Activated T-cell treated with anti-CD3 and anti-CD28 coated beads, Interleukin-2, amount 50 U/mL, for 72 hours (primary cell): ENCODE measurements at regions not wholly inside any gene's neighbourhood (a gene's known extent, or its start where the extent isn't known, plus 50 kb on each side); places are given as distances from the start of the nearest gene placed in this dataset.

Experiments used
- ATAC-seq, 2 donors: fragments of 150-1000 bp; cut with Tn5 transposase; replicated peaks in 1 of 2; 2 replicates each; pipeline ENCODE4 v1.10.0; 2021; ENCODE audit warnings: moderate library complexity in 2 of 2, mild to moderate bottlenecking in 1 of 2
- DNase-seq, 2 donors: peaks; one replicate each; pipeline ENCODE4 v3.0.0; 2021 to 2022; ENCODE audit warnings: mixed read lengths in 1 of 2
- H3K27ac Mint-ChIP-seq: one replicate; pipeline ENCODE4 v1.8.0; 2022; ENCODE audit warnings: mild to moderate bottlenecking, moderate library complexity, mixed read lengths
- H3K27me3 Mint-ChIP-seq: one replicate; pipeline ENCODE4 v1.8.0; 2022; ENCODE audit warnings: low read depth, mixed read lengths
- H3K36me3 Mint-ChIP-seq, 2 donors: one replicate each; pipeline ENCODE4 v1.8.0; 2022; ENCODE audit warnings: mixed read lengths in 2 of 2, mild to moderate bottlenecking in 1 of 2; ENCODE audit not compliant: insufficient read depth in 2 of 2
- H3K4me1 Mint-ChIP-seq: one replicate; pipeline ENCODE4 v1.8.0; 2022; ENCODE audit warnings: low read depth, mixed read lengths
- H3K4me3 Mint-ChIP-seq, 2 donors: one replicate each; pipeline ENCODE4 v1.8.0; 2022; ENCODE audit warnings: mild to moderate bottlenecking in 2 of 2, mixed read lengths in 2 of 2, moderate library complexity in 2 of 2
- H3K9me3 Mint-ChIP-seq, 2 donors: one replicate each; pipeline ENCODE4 v1.8.0; 2022; ENCODE audit warnings: mixed read lengths in 2 of 2

DNA sequence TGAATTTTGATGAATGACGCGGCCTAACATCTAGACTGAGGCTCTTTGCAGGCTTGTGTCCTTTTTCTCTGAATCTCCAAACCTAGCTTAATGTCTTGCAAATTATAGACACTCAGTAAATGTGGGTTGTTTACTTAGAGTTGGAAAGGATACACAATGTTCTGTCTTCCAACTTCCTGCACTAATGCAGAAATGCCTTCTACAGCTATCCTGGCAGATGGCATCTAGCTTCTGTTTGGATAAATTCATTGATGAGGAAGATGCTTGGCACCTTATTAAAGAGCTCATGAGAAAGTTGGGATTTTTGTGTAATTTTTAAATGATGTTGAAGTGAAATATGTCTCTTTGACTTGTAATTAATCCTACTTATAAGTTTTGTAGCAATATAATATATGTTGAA, 1822.2 kb downstream of the MAT2B start:
- no peak for ATAC-seq
- no peak for DNase-seq
- no peaks in the 10 kb centered on the region for H3K4me1 Mint-ChIP-seq
- peaks cover 0 to 4% of the 10 kb centered on the region in 2 donors for H3K9me3 Mint-ChIP-seq
- H3K27me3 Mint-ChIP-seq: no peaks in the 10 kb centered on the region
- no peak overlapping the region for H3K4me3 Mint-ChIP-seq
- H3K27ac Mint-ChIP-seq: no peak overlapping the region
- H3K36me3 Mint-ChIP-seq: no peaks in the 10 kb centered on the region

DNA sequence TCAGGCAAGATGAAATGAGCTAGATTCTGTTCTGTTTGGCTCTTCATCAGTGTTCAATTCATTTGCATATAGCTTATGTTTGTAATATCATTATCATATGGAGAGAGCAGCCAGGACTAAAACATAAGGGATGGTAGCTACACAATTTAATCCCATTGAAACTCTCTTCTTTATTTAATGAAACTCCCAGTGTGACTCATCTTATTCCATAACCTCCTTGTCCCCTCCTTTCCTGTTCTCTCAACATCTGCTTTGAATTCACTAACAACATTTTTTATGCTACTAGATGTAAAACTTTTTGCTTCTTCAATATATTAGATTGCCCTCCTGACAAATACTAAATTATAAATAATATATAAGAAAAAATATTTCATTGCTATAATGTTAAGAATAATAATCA, 1823.4 kb downstream of the MAT2B start:
- no peaks in the 10 kb centered on the region for H3K4me1 Mint-ChIP-seq
- H3K9me3 Mint-ChIP-seq: peaks cover 0 to 7% of the 10 kb centered on the region in 2 donors
- ATAC-seq: no peak
- no peak overlapping the region for H3K4me3 Mint-ChIP-seq
- H3K27ac Mint-ChIP-seq: no peak overlapping the region
- H3K36me3 Mint-ChIP-seq: no peaks in the 10 kb centered on the region
- no peak for DNase-seq
- H3K27me3 Mint-ChIP-seq: no peaks in the 10 kb centered on the region

DNA sequence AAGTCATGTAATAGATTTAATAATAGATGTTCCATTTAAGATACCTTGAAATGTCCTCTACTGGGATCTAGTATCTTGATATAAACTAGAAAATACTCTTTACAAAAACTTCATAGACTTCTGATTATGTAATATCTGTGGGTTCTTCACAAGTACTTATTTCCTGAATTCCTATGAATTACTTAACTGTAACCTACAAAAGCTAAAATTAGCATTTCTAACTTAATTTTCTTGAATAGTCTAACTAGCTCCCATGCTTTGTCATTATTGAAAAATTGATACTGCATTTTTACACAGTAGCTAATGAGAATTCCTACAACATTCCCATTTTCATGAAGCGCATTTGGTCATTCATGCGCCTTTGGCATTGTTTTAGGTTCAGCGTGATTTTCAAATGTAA, 1828.2 kb downstream of the MAT2B start:
- H3K27me3 Mint-ChIP-seq: no peaks in the 10 kb centered on the region
- no peak overlapping the region for H3K27ac Mint-ChIP-seq
- no peak for ATAC-seq
- H3K9me3 Mint-ChIP-seq: peaks cover 0 to 5% of the 10 kb centered on the region in 2 donors
- H3K36me3 Mint-ChIP-seq: no peaks in the 10 kb centered on the region
- no peaks in the 10 kb centered on the region for H3K4me1 Mint-ChIP-seq
- H3K4me3 Mint-ChIP-seq: no peak overlapping the region
- DNase-seq: no peak

DNA sequence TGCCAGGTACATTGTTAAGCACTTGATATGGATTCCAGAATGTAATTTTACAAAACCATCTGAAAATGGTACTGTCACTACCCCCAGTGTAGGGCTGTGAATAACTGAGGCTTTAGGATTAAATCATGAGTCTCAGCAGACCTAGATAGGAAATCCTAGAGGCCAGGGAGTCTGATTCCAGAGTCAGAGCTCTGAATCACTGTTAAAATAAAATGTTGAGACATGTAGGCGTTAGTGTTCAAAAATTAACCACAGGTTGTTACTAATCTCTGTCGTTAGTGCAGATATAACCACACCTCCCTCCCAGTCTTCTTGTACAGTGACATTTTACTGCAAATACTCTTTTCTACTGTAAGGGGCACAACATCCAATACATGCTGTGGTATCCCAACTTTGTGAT, 1828.8 kb downstream of the MAT2B start:
- ATAC-seq (no peak), DNase-seq (no peak)
- H3K27me3 Mint-ChIP-seq: no peaks in the 10 kb centered on the region
- no peak overlapping the region for H3K27ac Mint-ChIP-seq
- H3K36me3 Mint-ChIP-seq: no peaks in the 10 kb centered on the region
- no peaks in the 10 kb centered on the region for H3K4me1 Mint-ChIP-seq
- H3K4me3 Mint-ChIP-seq: no peak overlapping the region
- peaks cover 0 to 5% of the 10 kb centered on the region in 2 donors for H3K9me3 Mint-ChIP-seq

DNA sequence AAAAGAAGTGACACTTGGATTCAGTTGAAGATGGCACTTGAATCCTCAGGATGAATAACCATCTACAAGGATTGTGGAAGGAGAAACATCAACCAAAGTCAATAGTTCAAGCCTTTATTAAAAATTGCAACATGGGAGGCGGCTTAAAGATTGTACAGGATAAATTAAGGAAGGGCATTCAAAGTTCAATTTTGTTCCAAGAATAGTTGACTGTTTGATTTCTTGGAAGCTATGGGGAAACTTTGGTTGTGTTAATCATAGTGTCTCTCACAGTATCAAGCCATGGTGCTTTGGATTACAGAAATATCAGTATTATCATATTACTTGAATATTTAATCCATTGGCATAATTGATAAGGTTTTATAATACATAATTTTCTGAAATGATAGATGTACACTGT, 1844.3 kb downstream of the MAT2B start:
- DNase-seq: no peak
- H3K9me3 Mint-ChIP-seq: peaks cover 4 to 11% of the 10 kb centered on the region in 2 donors
- H3K4me3 Mint-ChIP-seq: no peak overlapping the region
- H3K27me3 Mint-ChIP-seq: no peaks in the 10 kb centered on the region
- ATAC-seq: no peak
- H3K27ac Mint-ChIP-seq: no peak overlapping the region
- no peaks in the 10 kb centered on the region for H3K4me1 Mint-ChIP-seq
- no peaks in the 10 kb centered on the region for H3K36me3 Mint-ChIP-seq

DNA sequence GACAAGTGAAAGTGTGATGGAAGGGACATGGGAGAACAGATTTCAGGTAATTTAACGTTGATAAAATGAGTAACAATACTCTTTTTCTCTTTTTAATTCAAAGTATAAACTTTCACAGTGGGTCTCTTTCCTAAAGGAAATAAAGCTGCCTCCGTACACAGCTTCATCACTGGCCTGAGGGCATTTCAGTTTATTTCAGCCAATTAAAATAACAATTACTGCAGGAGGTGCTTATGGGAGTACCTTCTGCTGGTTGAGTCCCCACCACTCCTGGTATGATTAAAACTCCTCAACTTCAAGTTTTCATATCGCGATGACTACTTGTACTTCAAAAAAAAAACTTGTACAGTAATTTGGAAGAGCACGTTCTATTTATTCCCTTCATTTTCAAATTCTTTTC, 1845.9 kb downstream of the MAT2B start:
- Mint-ChIP-seq H3K9me3 (peaks cover 4 to 10% of the 10 kb centered on the region in 2 donors), H3K27ac (no peak overlapping the region), H3K4me3 (no peak overlapping the region), H3K27me3 (no peaks in the 10 kb centered on the region), H3K4me1 (no peaks in the 10 kb centered on the region), H3K36me3 (no peaks in the 10 kb centered on the region)
- ATAC-seq (no peak), DNase-seq (no peak)

DNA sequence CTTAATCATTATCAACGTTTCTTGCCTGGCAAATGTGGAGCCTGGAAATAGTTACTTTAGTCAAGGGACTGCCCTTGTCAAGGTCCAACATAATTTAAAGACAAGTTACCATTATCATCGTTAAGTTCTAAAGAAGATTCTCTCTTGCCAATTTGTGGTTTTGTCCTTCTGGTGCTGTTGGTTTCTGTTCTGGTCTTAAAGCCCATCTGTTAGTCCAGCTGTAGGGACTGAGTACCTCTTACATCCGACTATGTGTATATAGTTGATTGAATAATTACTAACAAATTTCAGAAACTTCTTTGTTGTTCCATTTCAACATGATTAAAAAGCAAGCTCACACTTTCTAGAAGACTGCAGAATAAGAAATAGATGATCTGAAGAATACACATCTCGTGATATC, 1854.9 kb downstream of the MAT2B start:
- Mint-ChIP-seq H3K4me3 (no peak overlapping the region), H3K36me3 (no peaks in the 10 kb centered on the region), H3K4me1 (no peaks in the 10 kb centered on the region), H3K9me3 (peaks cover 0 to 7% of the 10 kb centered on the region in 2 donors), H3K27ac (no peak overlapping the region), H3K27me3 (no peaks in the 10 kb centered on the region)
- ATAC-seq (no peak), DNase-seq (no peak)

DNA sequence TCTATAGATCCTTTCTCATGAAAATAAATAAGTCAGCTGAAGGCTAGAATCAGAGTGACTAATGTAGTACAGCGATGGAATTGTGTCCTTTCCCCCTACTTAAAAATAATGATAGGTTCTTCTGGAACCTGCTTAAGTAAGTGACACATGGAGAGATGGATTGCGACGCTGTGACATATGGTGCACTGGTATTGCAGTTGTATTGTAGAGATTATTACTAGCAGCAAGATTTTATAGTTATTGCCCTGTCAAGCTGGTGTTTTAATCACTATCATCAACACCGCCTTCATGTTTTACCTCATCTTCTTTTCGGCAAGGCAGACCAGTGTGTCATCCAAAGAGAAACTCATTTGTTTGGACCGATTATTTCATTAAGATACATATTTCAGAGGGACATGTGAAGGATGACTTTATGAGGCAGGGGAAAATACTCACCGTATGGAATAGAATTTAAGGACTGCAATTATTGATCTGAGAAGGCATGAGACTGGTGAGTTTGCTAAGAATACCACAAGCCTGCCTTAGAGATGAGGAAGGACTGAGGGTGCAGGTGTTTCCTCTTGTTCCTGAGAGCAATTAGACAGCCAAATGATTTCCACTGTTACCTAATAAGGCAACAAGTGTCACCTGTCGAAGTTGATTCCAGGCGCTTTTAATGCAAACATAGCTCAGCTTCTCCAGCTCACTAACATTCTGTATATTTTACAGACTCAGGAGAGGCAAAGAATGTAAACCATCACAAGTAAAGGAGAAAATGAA, 1855.5 kb downstream of the MAT2B start:
- H3K36me3 Mint-ChIP-seq: no peaks in the 10 kb centered on the region
- H3K27me3 Mint-ChIP-seq: no peaks in the 10 kb centered on the region
- ATAC-seq (no peak), DNase-seq (no peak)
- H3K9me3 Mint-ChIP-seq: peaks cover 0 to 9% of the 10 kb centered on the region in 2 donors
- H3K27ac Mint-ChIP-seq: no peak overlapping the region
- H3K4me1 Mint-ChIP-seq: no peaks in the 10 kb centered on the region
- H3K4me3 Mint-ChIP-seq: no peak overlapping the region

DNA sequence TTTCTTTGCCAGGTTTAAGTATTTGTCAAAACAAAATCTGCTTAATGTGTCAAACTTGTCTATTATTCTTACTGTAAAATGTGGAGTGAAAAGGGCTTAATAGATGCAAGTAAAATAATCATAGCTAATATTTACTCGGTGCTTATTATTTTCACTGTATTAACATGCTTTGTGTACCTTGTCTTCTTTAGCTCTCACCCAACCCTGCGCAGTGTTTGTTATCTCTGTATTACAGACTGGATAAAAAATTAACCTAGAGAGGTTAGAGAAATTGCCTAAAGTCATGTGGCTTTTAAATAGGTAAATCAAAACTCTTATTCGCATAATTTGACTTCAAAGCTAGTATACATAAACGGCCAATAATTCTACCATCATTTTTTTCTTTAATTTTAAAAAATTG, 1864.8 kb downstream of the MAT2B start:
- ATAC-seq (no peak), DNase-seq (no peak)
- Mint-ChIP-seq H3K9me3 (peaks cover 0 to 2% of the 10 kb centered on the region in 2 donors), H3K27ac (no peak overlapping the region), H3K4me3 (no peak overlapping the region), H3K36me3 (no peaks in the 10 kb centered on the region), H3K4me1 (no peaks in the 10 kb centered on the region), H3K27me3 (no peaks in the 10 kb centered on the region)

DNA sequence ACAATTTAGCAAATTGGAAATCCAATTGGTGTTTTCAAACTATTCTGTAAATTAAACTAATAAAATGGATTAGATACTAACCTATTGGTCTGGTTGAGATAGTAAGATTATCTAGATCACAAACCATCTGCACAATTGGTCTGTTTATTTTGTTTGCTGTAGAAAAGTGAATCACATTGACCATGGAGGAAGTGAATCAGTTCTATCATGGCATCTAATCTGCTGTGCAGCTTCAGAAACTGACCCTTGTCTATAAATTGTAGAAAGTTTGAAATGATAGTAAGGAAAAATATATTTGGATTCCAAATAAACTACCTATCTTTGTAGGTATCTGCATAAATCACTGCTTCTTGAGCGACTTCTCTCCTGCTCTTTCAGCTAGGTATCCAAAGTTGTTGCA, 1865.4 kb downstream of the MAT2B start:
- H3K27ac Mint-ChIP-seq: no peak overlapping the region

DNA sequence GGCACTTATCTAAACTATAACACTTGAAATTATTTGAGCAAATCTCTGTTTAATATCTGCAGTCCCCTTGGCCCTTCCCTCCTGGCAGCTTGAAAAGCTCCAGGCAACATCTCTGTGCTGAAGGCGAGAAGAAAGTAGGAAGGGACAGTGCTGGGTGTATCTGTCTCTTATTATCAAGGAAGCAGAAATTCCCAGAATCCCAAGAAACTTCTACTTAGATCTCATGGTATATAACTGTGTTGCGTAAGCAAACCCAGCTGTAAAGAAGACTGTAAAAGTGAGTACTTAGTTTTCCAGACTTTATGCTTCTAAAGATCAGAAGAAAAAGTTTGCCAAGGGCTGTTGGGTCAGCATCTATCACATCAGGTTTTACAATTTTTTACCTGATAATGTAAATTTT, 1869.8 kb downstream of the MAT2B start:
- ATAC-seq (no peak), DNase-seq (no peak)
- Mint-ChIP-seq H3K9me3 (peaks cover 0 to 2% of the 10 kb centered on the region in 2 donors), H3K27me3 (no peaks in the 10 kb centered on the region), H3K36me3 (no peaks in the 10 kb centered on the region), H3K4me1 (no peaks in the 10 kb centered on the region), H3K4me3 (no peak overlapping the region), H3K27ac (no peak overlapping the region)

More for the DNA sequence above, 1865.4 kb downstream of the MAT2B start:
- H3K4me1 Mint-ChIP-seq: no peaks in the 10 kb centered on the region
- no peaks in the 10 kb centered on the region for H3K27me3 Mint-ChIP-seq
- ATAC-seq: no peak
- H3K36me3 Mint-ChIP-seq: no peaks in the 10 kb centered on the region
- DNase-seq: no peak
- peaks cover 0 to under 1% of the 10 kb centered on the region in 2 donors for H3K9me3 Mint-ChIP-seq
- H3K4me3 Mint-ChIP-seq: no peak overlapping the region

DNA sequence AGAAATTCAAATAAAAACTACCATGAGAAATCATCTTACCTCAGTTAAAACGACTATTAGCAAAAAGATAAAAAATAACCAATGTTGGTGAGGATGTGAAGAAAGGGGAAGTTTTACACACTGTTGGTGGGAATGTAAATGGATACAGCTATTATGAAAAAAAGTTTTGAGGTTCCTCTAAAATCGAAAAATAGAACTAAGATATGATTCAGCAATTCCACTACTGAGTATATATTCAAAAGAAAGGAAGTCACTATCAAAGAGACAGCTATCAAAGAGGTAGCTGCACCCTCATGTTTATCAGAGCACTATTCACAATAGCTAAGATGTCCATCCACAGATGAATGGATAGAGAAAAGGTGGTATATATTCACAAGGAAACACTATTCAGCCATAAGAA, 1888.4 kb downstream of the MAT2B start:
- DNase-seq: no peak
- no peak overlapping the region for H3K4me3 Mint-ChIP-seq
- no peaks in the 10 kb centered on the region for H3K4me1 Mint-ChIP-seq
- no peaks in the 10 kb centered on the region for H3K27me3 Mint-ChIP-seq
- ATAC-seq: no peak
- H3K9me3 Mint-ChIP-seq: peaks cover 8 to 19% of the 10 kb centered on the region in 2 donors
- no peaks in the 10 kb centered on the region for H3K36me3 Mint-ChIP-seq
- no peak overlapping the region for H3K27ac Mint-ChIP-seq

DNA sequence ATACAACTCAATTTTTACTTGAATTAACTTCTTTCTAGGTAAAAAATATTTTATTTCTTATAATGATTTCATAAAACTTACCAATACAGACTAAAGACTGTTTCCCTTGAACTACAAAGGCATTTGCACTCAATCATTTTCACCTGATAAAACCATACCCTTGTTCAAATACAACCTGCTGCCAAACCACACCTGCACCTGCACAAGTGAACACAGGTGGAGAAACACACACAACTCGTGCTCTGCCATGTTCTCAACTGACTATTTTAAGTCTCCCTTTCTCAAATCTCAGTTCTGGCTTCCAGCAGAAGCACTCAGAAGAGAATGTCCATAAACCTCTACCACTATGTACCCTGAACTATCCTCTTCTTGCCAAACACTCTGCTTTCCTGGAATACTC, 1892.1 kb downstream of the MAT2B start:
- DNase-seq (no peak), ATAC-seq (no peak)
- peaks cover 1 to 18% of the 10 kb centered on the region in 2 donors for H3K9me3 Mint-ChIP-seq
- no peak overlapping the region for H3K4me3 Mint-ChIP-seq
- no peaks in the 10 kb centered on the region for H3K27me3 Mint-ChIP-seq
- no peaks in the 10 kb centered on the region for H3K4me1 Mint-ChIP-seq
- H3K27ac Mint-ChIP-seq: no peak overlapping the region
- H3K36me3 Mint-ChIP-seq: no peaks in the 10 kb centered on the region

DNA sequence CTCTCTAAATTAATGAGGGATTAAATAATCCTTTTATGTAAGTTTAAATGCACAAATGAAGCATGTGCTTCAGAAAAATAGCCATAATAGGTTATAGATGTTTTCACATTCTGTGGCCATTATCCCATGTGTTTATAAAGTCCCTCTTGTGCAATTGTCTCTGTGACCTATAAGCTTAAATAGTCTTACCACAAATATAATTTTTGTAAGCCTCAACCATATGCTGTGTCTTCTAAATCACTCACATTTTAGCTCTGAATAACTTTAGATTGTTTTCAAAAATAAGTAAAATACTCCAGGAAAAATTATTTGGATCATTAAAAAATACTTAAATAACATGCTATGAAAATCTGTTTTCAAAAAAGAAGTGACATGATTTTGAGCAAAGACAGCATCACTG, 1894.7 kb downstream of the MAT2B start:
- Mint-ChIP-seq H3K27ac (no peak overlapping the region), H3K27me3 (no peaks in the 10 kb centered on the region), H3K4me3 (no peak overlapping the region), H3K4me1 (no peaks in the 10 kb centered on the region), H3K9me3 (peaks cover 1 to 11% of the 10 kb centered on the region in 2 donors), H3K36me3 (no peaks in the 10 kb centered on the region)
- ATAC-seq: no peak
- no peak for DNase-seq
